Peyer's patch (tissue), 4 donors: ENCODE measurements at regions not wholly inside any gene's neighbourhood (a gene's known extent, or its start where the extent isn't known, plus 50 kb on each side); places are given as distances from the start of the nearest gene placed in this dataset.

Experiments
- CTCF ChIP-seq, 6 experiments: fragments of 450-650 bp in 4 of 6; fragments of 200-600 bp in 2 of 6; sonication (generic) in 1 of 6; IDR thresholded peaks; one replicate each; pipeline ENCODE4 v1.5.1; 2017 to 2019; ENCODE audit warnings: antibody characterized with exemption in 6 of 6, mild to moderate bottlenecking in 3 of 6, moderate library complexity in 1 of 6
- POLR2A ChIP-seq, 2 donors: fragments of 450-650 bp; IDR thresholded peaks; one replicate each; pipeline ENCODE4 v1.5.1; 2017; ENCODE audit warnings: antibody characterized with exemption in 2 of 2, mild to moderate bottlenecking in 2 of 2, moderate library complexity in 2 of 2

GRCh38 chrY:11293392-11293791 lies 1407.6 kb upstream of the USP9Y start:
- TF ChIP-seq CTCF (IDR thresholded peaks at IDR 0.05) (no peak), POLR2A (IDR thresholded peaks at IDR 0.05) (no peak)
